ENCODE measurements at regions not wholly inside any gene's neighbourhood (a gene's known extent, or its start where the extent isn't known, plus 50 kb on each side); places are given as distances from the start of the nearest gene placed in this dataset.

DNA sequence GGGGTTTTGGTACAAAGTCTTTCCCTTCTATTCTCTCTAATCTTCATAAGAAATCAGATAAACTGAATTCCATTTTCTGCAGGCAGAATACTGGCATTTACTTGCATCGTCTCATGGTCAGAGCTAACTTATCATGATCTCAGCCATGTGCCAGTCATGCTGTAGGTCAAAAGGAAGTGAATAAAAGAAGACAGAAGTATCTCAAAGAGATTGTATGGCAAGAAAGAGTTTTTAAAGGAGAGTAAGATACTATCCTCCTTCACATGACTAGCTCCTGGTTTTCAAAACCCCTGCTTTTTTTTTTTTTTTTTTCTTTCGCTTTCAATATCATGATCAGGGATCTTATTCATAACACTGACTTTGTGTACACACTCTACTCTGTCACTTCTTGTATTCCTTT lies 398.3 kb downstream of the C6orf118 start:
- H3K4me3 ChIP-seq (replicated peaks in 1 of 2; ENCODE audit: low read depth in 1 of 2, low read length in 2 of 2), result no peak overlapping the region
- no peaks in the 10 kb centered on the region for H3K9me2 ChIP-seq (ENCODE audit: insufficient read depth)
- no peaks in the 10 kb centered on the region for H3K27me3 ChIP-seq (ENCODE audit: insufficient read depth, low read length)
- H3K9me3 ChIP-seq (ENCODE audit: control insufficient read depth in 1 of 2, insufficient read depth in 1 of 2, low read depth in 1 of 2, low read length in 2 of 2), result peaks cover 10 to 15% of the 10 kb centered on the region in 2 experiments; a peak in 3 of 4 replicates
- H3K4me1 ChIP-seq (ENCODE audit: control insufficient read depth in 1 of 2, insufficient read depth in 2 of 2, low read length in 2 of 2), result no peaks in the 10 kb centered on the region
- no peaks in the 10 kb centered on the region for H4K20me1 ChIP-seq (ENCODE audit: insufficient read depth)
- no TSS peak for BruUV-seq (replicated peaks)
- H3K27ac ChIP-seq (ENCODE audit: low read depth, low read length), result no peak overlapping the region
- TF ChIP-seq, protein P1, sequence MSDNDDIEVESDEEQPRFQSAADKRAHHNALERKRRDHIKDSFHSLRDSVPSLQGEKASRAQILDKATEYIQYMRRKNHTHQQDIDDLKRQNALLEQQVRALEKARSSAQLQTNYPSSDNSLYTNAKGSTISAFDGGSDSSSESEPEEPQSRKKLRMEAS (IDR thresholded peaks at IDR 0.05), result no peak
- no peak for TF ChIP-seq TCF7L2 (IDR thresholded peaks at IDR 0.05; ENCODE audit: borderline replicate concordance, extremely low read depth, insufficient read depth, insufficient read length)
- TF ChIP-seq FOSL1 (IDR thresholded peaks at IDR 0.05; ENCODE audit: low read depth), result no peak
- TF ChIP-seq RAD21 (IDR thresholded peaks at IDR 0.05; ENCODE audit: low read depth), result no peak
- no peak for TF ChIP-seq POLR2AphosphoS5 (IDR thresholded peaks at IDR 0.05; ENCODE audit: low read depth, low read length)
- TF ChIP-seq ELF1 (IDR thresholded peaks at IDR 0.05; ENCODE audit: borderline replicate concordance, low read depth), result no peak
- TF ChIP-seq ZFX (IDR thresholded peaks at IDR 0.05), result no peak
- TF ChIP-seq, protein P2, sequence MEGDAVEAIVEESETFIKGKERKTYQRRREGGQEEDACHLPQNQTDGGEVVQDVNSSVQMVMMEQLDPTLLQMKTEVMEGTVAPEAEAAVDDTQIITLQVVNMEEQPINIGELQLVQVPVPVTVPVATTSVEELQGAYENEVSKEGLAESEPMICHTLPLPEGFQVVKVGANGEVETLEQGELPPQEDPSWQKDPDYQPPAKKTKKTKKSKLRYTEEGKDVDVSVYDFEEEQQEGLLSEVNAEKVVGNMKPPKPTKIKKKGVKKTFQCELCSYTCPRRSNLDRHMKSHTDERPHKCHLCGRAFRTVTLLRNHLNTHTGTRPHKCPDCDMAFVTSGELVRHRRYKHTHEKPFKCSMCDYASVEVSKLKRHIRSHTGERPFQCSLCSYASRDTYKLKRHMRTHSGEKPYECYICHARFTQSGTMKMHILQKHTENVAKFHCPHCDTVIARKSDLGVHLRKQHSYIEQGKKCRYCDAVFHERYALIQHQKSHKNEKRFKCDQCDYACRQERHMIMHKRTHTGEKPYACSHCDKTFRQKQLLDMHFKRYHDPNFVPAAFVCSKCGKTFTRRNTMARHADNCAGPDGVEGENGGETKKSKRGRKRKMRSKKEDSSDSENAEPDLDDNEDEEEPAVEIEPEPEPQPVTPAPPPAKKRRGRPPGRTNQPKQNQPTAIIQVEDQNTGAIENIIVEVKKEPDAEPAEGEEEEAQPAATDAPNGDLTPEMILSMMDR (IDR thresholded peaks at IDR 0.05 in 2 of 3, conservative IDR thresholded peaks at IDR 0.05 in 1 of 3; ENCODE audit: borderline replicate concordance in 1 of 3, insufficient read depth in 1 of 3, low read depth in 2 of 3, low read length in 2 of 3), result no peak
- TF ChIP-seq SP1 (IDR thresholded peaks at IDR 0.05; ENCODE audit: low read depth), result no peak
- no peak for TF ChIP-seq SRF (IDR thresholded peaks at IDR 0.05; ENCODE audit: low read depth)
- TF ChIP-seq SIN3A (IDR thresholded peaks at IDR 0.05; ENCODE audit: low read depth), result no peak
- no peak for TF ChIP-seq JUND (IDR thresholded peaks at IDR 0.05)
- TF ChIP-seq, protein P3, sequence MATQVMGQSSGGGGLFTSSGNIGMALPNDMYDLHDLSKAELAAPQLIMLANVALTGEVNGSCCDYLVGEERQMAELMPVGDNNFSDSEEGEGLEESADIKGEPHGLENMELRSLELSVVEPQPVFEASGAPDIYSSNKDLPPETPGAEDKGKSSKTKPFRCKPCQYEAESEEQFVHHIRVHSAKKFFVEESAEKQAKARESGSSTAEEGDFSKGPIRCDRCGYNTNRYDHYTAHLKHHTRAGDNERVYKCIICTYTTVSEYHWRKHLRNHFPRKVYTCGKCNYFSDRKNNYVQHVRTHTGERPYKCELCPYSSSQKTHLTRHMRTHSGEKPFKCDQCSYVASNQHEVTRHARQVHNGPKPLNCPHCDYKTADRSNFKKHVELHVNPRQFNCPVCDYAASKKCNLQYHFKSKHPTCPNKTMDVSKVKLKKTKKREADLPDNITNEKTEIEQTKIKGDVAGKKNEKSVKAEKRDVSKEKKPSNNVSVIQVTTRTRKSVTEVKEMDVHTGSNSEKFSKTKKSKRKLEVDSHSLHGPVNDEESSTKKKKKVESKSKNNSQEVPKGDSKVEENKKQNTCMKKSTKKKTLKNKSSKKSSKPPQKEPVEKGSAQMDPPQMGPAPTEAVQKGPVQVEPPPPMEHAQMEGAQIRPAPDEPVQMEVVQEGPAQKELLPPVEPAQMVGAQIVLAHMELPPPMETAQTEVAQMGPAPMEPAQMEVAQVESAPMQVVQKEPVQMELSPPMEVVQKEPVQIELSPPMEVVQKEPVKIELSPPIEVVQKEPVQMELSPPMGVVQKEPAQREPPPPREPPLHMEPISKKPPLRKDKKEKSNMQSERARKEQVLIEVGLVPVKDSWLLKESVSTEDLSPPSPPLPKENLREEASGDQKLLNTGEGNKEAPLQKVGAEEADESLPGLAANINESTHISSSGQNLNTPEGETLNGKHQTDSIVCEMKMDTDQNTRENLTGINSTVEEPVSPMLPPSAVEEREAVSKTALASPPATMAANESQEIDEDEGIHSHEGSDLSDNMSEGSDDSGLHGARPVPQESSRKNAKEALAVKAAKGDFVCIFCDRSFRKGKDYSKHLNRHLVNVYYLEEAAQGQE (IDR thresholded peaks at IDR 0.05; ENCODE audit: low read depth), result no peak
- no peak for TF ChIP-seq EZH2 (IDR thresholded peaks at IDR 0.05)
- no peak for TF ChIP-seq ZNF274 (IDR thresholded peaks at IDR 0.05; ENCODE audit: low read depth, low read length)
- no peak for TF ChIP-seq EZH2phosphoT487 (IDR thresholded peaks at IDR 0.05; ENCODE audit: borderline replicate concordance)
- no peak for TF ChIP-seq CEBPB (IDR thresholded peaks at IDR 0.05; ENCODE audit: low read depth)
- H3K79me2 ChIP-seq (ENCODE audit: insufficient read depth, low read length), result no peaks in the 10 kb centered on the region
- ChIA-PET CTCF (no interaction called here), RAD21 (ENCODE audit: low non-redundant PET in 1 of 2, low total read pairs in 2 of 2, uncharacterized antibody in 2 of 2, unreplicated experiment in 2 of 2) (no interaction called here), POLR2A (no interaction called here)
- H3K36me3 ChIP-seq (ENCODE audit: control insufficient read depth in 1 of 2, insufficient read depth in 2 of 2, low read length in 2 of 2), result no peaks in the 10 kb centered on the region
- H3K4me2 ChIP-seq (ENCODE audit: low read length), result no peak overlapping the region
- ATAC-seq (no peak), DNase-seq (ENCODE audit: low read depth, low spot score) (no peak)
- H3K9ac ChIP-seq (ENCODE audit: low read length), result no peak overlapping the region
- intact Hi-C loops (cut with micrococcal nuclease), result no loop called here
- no peak overlapping the region for H2AFZ ChIP-seq (ENCODE audit: low read depth, low read length, poor library complexity, severe bottlenecking)
